ENCODE measurements at regions not wholly inside any gene's neighbourhood (a gene's known extent, or its start where the extent isn't known, plus 50 kb on each side); places are given as distances from the start of the nearest gene placed in this dataset.

DNA sequence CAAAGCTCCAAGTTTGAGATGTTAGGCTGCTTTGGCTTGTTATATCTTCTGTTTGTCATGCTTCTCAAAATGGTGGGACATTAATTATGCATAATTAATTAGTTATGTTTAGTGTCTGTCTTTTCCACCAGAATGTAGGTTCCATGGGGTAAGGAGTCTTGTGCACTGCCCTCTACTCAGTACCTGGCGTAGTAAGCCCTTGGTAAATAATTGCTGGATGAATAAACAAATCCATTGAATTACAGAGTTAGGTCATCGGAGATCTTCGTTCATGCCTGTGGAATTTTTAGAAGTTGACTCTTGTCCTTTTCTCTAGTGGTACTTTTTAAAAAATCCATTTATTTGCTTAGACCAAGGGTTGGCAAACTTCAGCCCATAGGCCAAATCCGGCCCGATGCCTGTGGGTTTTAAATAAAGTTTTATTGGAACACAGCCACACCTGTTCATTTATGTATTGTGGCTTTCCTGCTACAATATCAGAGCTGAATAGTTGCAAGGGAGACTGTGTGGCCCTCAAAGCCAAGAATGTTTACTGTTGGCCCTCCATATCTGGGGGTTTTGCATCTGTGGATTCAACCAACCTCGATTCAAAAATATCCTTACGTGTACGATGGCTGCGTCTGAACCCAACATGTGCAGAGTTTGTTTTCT is 524.8 kb upstream of the EEF2KMT start:
- TF ChIP-seq SIN3A (IDR thresholded peaks at IDR 0.05; ENCODE audit: borderline replicate concordance, insufficient read depth, low read length) (no peak), TAF1 (IDR thresholded peaks at IDR 0.05; ENCODE audit: borderline replicate concordance, insufficient read depth, low read length) (no peak), POLR2AphosphoS5 (IDR thresholded peaks at IDR 0.05; ENCODE audit: low read depth, low read length) (no peak), REST (IDR thresholded peaks at IDR 0.05; ENCODE audit: insufficient read depth in 1 of 2, low read depth in 2 of 2, low read length in 2 of 2) (no peak)
